IMR-90 (cell line): ENCODE measurements at regions not wholly inside any gene's neighbourhood (a gene's known extent, or its start where the extent isn't known, plus 50 kb on each side); places are given as distances from the start of the nearest gene placed in this dataset.

Source experiments
- ATAC-seq: fragments of 200-7000 bp; cut with Tn5 transposase; 2 replicates; pipeline ENCODE4 v1.9.1; 2020; ENCODE audit warnings: low read depth, mild to moderate bottlenecking, moderate library complexity
- BruUV-seq: library from RNA; stranded (reverse); fragments of 400-500 nt; replicated peaks from 2 replicates; lab custom pipeline; 2021; lab: Mats Ljungman, UMichigan
- CTCF ChIA-PET: fragments of 300-600 bp; formaldehyde crosslinking; extraction: SDS; loops from one replicate; lab custom pipeline; 2021; ENCODE audit warnings: antibody characterized with exemption; lab: Yijun Ruan, JAX
- POLR2A ChIA-PET: fragments of 300-600 bp; sonication (Branson Sonifier 250); formaldehyde crosslinking; loops from one replicate; lab custom pipeline; 2022; ENCODE audit warnings: antibody characterized with exemption; ENCODE audit not compliant: unreplicated experiment; lab: Charles Lee
- DNase-seq: peaks from one replicate; pipeline ENCODE4 v3.0.0; 2013
- H2AFZ ChIP-seq: replicated peaks from 2 replicates; pipeline ENCODE3; 2013; ENCODE audit warnings: low read length, mild to moderate bottlenecking; ENCODE audit not compliant: poor library complexity
- H2AK5ac ChIP-seq: 2 replicates; pipeline ENCODE4 v1.6.1; 2013; ENCODE audit warnings: low read depth, low read length, inconsistent platforms
- H2AK9ac ChIP-seq: replicated peaks from 2 replicates; pipeline ENCODE3; 2013; ENCODE audit warnings: mild to moderate bottlenecking, low read depth, low read length, moderate library complexity; ENCODE audit not compliant: poor library complexity
- H2BK120ac ChIP-seq: 2 replicates; pipeline ENCODE4 v1.6.1; 2013; ENCODE audit warnings: low read depth, low read length, inconsistent platforms
- H2BK15ac ChIP-seq: 3 replicates; pipeline ENCODE4 v1.6.1; 2013; ENCODE audit warnings: low read depth, low read length, inconsistent platforms
- H2BK20ac ChIP-seq: 2 replicates; pipeline ENCODE4 v1.6.1; 2013; ENCODE audit warnings: low read depth, mild to moderate bottlenecking, inconsistent platforms, low read length, moderate library complexity
- H2BK5ac ChIP-seq: 2 replicates; pipeline ENCODE4 v1.6.1; 2013; ENCODE audit warnings: mild to moderate bottlenecking, low read depth, low read length, inconsistent platforms; ENCODE audit not compliant: poor library complexity, severe bottlenecking
- H3K14ac ChIP-seq: replicated peaks from 2 replicates; pipeline ENCODE4 v1.6.1; 2013; ENCODE audit warnings: low read depth, low read length, inconsistent platforms
- H3K18ac ChIP-seq: 2 replicates; pipeline ENCODE4 v1.6.1; 2013; ENCODE audit warnings: low read depth, low read length, control low read depth
- H3K23ac ChIP-seq: 2 replicates; pipeline ENCODE4 v1.6.1; 2013; ENCODE audit warnings: low read depth, low read length, inconsistent platforms
- H3K27ac ChIP-seq: 2 replicates; pipeline ENCODE4 v1.5.1; 2013; ENCODE audit warnings: mild to moderate bottlenecking, control low read depth, low read length; ENCODE audit not compliant: insufficient read depth
- H3K27me3 ChIP-seq: 2 replicates; pipeline ENCODE4 v1.6.1; 2013; ENCODE audit warnings: low read length; ENCODE audit not compliant: control insufficient read depth, insufficient read depth
- H3K36me3 ChIP-seq: 2 replicates; pipeline ENCODE4 v1.6.1; 2013; ENCODE audit warnings: low read length, mixed read lengths; ENCODE audit not compliant: control insufficient read depth, insufficient read depth
- H3K4ac ChIP-seq: 2 replicates; pipeline ENCODE4 v1.6.1; 2013; ENCODE audit warnings: low read depth, low read length, inconsistent platforms
- H3K4me1 ChIP-seq: 2 replicates; pipeline ENCODE4 v1.6.1; 2013; ENCODE audit warnings: low read length, mixed read lengths; ENCODE audit not compliant: control insufficient read depth, insufficient read depth
- H3K4me2 ChIP-seq: 2 replicates; pipeline ENCODE4 v1.6.1; 2013; ENCODE audit warnings: low read depth, mild to moderate bottlenecking, control low read depth, low read length, moderate library complexity
- H3K4me3 ChIP-seq: 2 replicates; pipeline ENCODE4 v1.5.1; 2013; ENCODE audit warnings: low read depth, mild to moderate bottlenecking, control low read depth, low read length, moderate library complexity; ENCODE audit not compliant: insufficient read depth
- H3K56ac ChIP-seq: 2 replicates; pipeline ENCODE4 v1.6.1; 2013; ENCODE audit warnings: low read length, inconsistent platforms; ENCODE audit not compliant: insufficient read depth; ENCODE audit errors: extremely low read depth
- H3K79me1 ChIP-seq, 2 experiments: 2 replicates each; pipeline ENCODE4 v1.6.1; 2013; ENCODE audit warnings: low read length in 2 of 2, inconsistent platforms in 1 of 2, low read depth in 1 of 2
- H3K9ac ChIP-seq: 2 replicates; pipeline ENCODE4 v1.6.1; 2013; ENCODE audit warnings: low read depth, low read length, control low read depth
- H3K9me1 ChIP-seq: 2 replicates; pipeline ENCODE4 v1.6.1; 2013; ENCODE audit warnings: low read length, inconsistent platforms; ENCODE audit not compliant: insufficient read depth
- H3K9me3 ChIP-seq: 2 replicates; pipeline ENCODE4 v1.6.1; 2013; ENCODE audit warnings: low read length; ENCODE audit not compliant: control insufficient read depth, insufficient read depth
- H4K20me1 ChIP-seq: 2 replicates; pipeline ENCODE4 v1.6.1; 2013; ENCODE audit warnings: low read length, inconsistent platforms; ENCODE audit not compliant: insufficient read depth
- H4K5ac ChIP-seq: 2 replicates; pipeline ENCODE4 v1.6.1; 2013; ENCODE audit warnings: mild to moderate bottlenecking, low read depth, low read length, control low read depth
- H4K8ac ChIP-seq, 2 experiments: 2 replicates each; pipeline ENCODE4 v1.6.1; 2013; ENCODE audit warnings: low read depth in 2 of 2, low read length in 2 of 2, control low read depth in 1 of 2, inconsistent platforms in 1 of 2
- H4K91ac ChIP-seq: 2 replicates; pipeline ENCODE4 v1.6.1; 2013; ENCODE audit warnings: low read depth, low read length, inconsistent platforms; ENCODE audit not compliant: insufficient read depth
- BHLHE40 ChIP-seq: fragments of 150-350 bp; IDR thresholded peaks from 2 replicates; pipeline ENCODE4 v1.6.1; 2016; ENCODE audit warnings: mild to moderate bottlenecking, low read depth, low read length
- CEBPB ChIP-seq: IDR thresholded peaks from 2 replicates; pipeline ENCODE4 v1.6.1; 2012; ENCODE audit warnings: low read depth, low read length, improper control_type of control experiment
- CHD1 ChIP-seq: IDR thresholded peaks from 2 replicates; pipeline ENCODE4 v1.6.1; 2012; ENCODE audit warnings: low read depth, low read length, improper control_type of control experiment
- CTCF ChIP-seq: conservative IDR thresholded peaks from 2 replicates; pipeline ENCODE4 v1.5.1; 2012; ENCODE audit warnings: mild to moderate bottlenecking, low read depth, low read length, improper control_type of control experiment
- FOS ChIP-seq: fragments of 150-350 bp; IDR thresholded peaks from 2 replicates; pipeline ENCODE4 v1.6.1; 2016; ENCODE audit warnings: low read depth, low read length
- MAFK ChIP-seq: IDR thresholded peaks from 2 replicates; pipeline ENCODE4 v1.6.1; 2012; ENCODE audit warnings: low read depth, low read length, improper control_type of control experiment
- MAZ ChIP-seq: IDR thresholded peaks from 2 replicates; pipeline ENCODE4 v1.6.1; 2012; ENCODE audit warnings: low read depth, mild to moderate bottlenecking, low read length, improper control_type of control experiment, moderate library complexity, borderline replicate concordance
- MXI1 ChIP-seq: IDR thresholded peaks from 2 replicates; pipeline ENCODE4 v1.6.1; 2012; ENCODE audit warnings: low read depth, mild to moderate bottlenecking, low read length, moderate library complexity, borderline replicate concordance
- NFE2L2 ChIP-seq: fragments of 150-350 bp; IDR thresholded peaks from 2 replicates; pipeline ENCODE4 v1.6.1; 2016; ENCODE audit warnings: low read depth, mild to moderate bottlenecking, low read length
- POLR2A ChIP-seq: IDR thresholded peaks from 2 replicates; pipeline ENCODE4 v1.6.1; 2012; ENCODE audit warnings: mild to moderate bottlenecking, low read depth, low read length
- RAD21 ChIP-seq: IDR thresholded peaks from 2 replicates; pipeline ENCODE4 v1.6.1; 2012; ENCODE audit warnings: low read length, improper control_type of control experiment
- RCOR1 ChIP-seq: IDR thresholded peaks from 2 replicates; pipeline ENCODE4 v1.6.1; 2012; ENCODE audit warnings: mild to moderate bottlenecking, low read length, improper control_type of control experiment; ENCODE audit not compliant: insufficient replicate concordance
- RFX5 ChIP-seq: IDR thresholded peaks from 2 replicates; pipeline ENCODE4 v1.8.0; 2012; ENCODE audit warnings: low read depth, mild to moderate bottlenecking, low read length, moderate library complexity
- SMC3 ChIP-seq: fragments of 150-350 bp; IDR thresholded peaks from 2 replicates; pipeline ENCODE4 v1.6.1; 2016; ENCODE audit warnings: low read depth, mild to moderate bottlenecking, antibody characterized with exemption, low read length, moderate library complexity
- USF2 ChIP-seq: fragments of 150-350 bp; IDR thresholded peaks from 2 replicates; pipeline ENCODE4 v1.6.1; 2017; ENCODE audit warnings: mild to moderate bottlenecking, antibody characterized with exemption, low read length, low read depth
- WGBS, 2 experiments: methylation state at CpG; one replicate each; pipeline versions ENCODE4 v1.1.5 to v1.1.7; 2013; ENCODE audit warnings: missing lambda C conversion rate in 2 of 2; ENCODE audit not compliant: insufficient read length in 1 of 2; ENCODE audit errors: extremely low coverage in 2 of 2; 5-methylcytosine and 5-hydroxymethylcytosine counted together
- dilution Hi-C: fragments of 300-500 bp; cut with HindIII; formaldehyde crosslinking; loops from one replicate; pipeline ENCODE4 v1.14.3; 2018; ENCODE audit warnings: low sequenced_read_pairs; ENCODE audit not compliant: unreplicated experiment
- in situ Hi-C: fragments of 300-500 bp; cut with MboI; formaldehyde crosslinking; loops from 3 replicates; pipeline ENCODE4 v1.14.3; 2019; ENCODE audit warnings: low sequenced_read_pairs, inconsistent platforms, mixed read lengths
- intact Hi-C: fragments of 100-400 bp; cut with micrococcal nuclease; formaldehyde crosslinking; loops from 2 replicates; pipeline ENCODE4 v1.10.0; 2022
- TF ChIP-seq, protein P1 (sequence below): fragments of 150-350 bp; IDR thresholded peaks from 2 replicates; pipeline ENCODE4 v1.6.1; 2016; ENCODE audit warnings: low read depth, mild to moderate bottlenecking, low read length, moderate library complexity, borderline replicate concordance

- CTCF ChIA-PET, result interaction anchor here (0.6 kb wide), 1 partner anchor 507 kb away, joined by 3 read pairs; no protein-coding TSS in a partner anchor
These were observed 282.8 kb upstream of the FAR2 start for GRCh38 chr12:28866296-28866695.

More at GRCh38 chr12:28866296-28866695, 282.8 kb upstream of the FAR2 start:
- no peak overlapping the region for H3K4me3 ChIP-seq
- H3K18ac ChIP-seq, result no peak overlapping the region
- H2AK9ac ChIP-seq, result no peak overlapping the region
- no peak overlapping the region for H2AK5ac ChIP-seq
- no peak for ATAC-seq
- no peak overlapping the region for H4K8ac ChIP-seq
- H2BK120ac ChIP-seq, result no peak overlapping the region
- H3K79me1 ChIP-seq, result no peaks in the 10 kb centered on the region
- dilution Hi-C loops (no loop called here), in situ Hi-C loops (no loop called here), intact Hi-C loops (no loop called here)
- no peak overlapping the region for H2BK5ac ChIP-seq
- H3K4me2 ChIP-seq, result no peak overlapping the region
- no peak overlapping the region for H4K5ac ChIP-seq
- DNase-seq, result no peak
- no peak overlapping the region for H3K4ac ChIP-seq
- BruUV-seq, result no TSS peak
- no peak overlapping the region for H3K14ac ChIP-seq
- H3K9me3 ChIP-seq, result no peaks in the 10 kb centered on the region
- H3K27me3 ChIP-seq, result no peaks in the 10 kb centered on the region
- H3K36me3 ChIP-seq, result no peaks in the 10 kb centered on the region
- H2BK15ac ChIP-seq, result no peak overlapping the region
- peaks cover 2% of the 10 kb centered on the region; the same call in 1 of the 2 replicates for H3K4me1 ChIP-seq
- no peak overlapping the region for H3K23ac ChIP-seq
- no peak for TF ChIP-seq SMC3
- TF ChIP-seq MAZ, result no peak
- TF ChIP-seq POLR2A, result no peak
- no peak for TF ChIP-seq CTCF
- no peak for TF ChIP-seq BHLHE40
- TF ChIP-seq MAFK, result no peak
- TF ChIP-seq CHD1, result no peak
- no peak for TF ChIP-seq RAD21
- TF ChIP-seq RCOR1, result no peak
- no peak for TF ChIP-seq NFE2L2
- no peak for TF ChIP-seq RFX5
- no peak for TF ChIP-seq MXI1
- TF ChIP-seq FOS, result no peak
- TF ChIP-seq, protein P1, sequence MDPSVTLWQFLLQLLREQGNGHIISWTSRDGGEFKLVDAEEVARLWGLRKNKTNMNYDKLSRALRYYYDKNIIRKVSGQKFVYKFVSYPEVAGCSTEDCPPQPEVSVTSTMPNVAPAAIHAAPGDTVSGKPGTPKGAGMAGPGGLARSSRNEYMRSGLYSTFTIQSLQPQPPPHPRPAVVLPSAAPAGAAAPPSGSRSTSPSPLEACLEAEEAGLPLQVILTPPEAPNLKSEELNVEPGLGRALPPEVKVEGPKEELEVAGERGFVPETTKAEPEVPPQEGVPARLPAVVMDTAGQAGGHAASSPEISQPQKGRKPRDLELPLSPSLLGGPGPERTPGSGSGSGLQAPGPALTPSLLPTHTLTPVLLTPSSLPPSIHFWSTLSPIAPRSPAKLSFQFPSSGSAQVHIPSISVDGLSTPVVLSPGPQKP, result no peak
- no peak for TF ChIP-seq CEBPB
- TF ChIP-seq USF2, result no peak
- POLR2A ChIA-PET, result no interaction called here
- no peak overlapping the region for H2BK20ac ChIP-seq
- H3K9me1 ChIP-seq, result no peaks in the 10 kb centered on the region
- no CpG with 5 or more reads among the region's 3 CpGs for WGBS, 2 experiments
- H3K56ac ChIP-seq, result no peak overlapping the region
- no peak overlapping the region for H3K9ac ChIP-seq
- H4K20me1 ChIP-seq, result no peaks in the 10 kb centered on the region
- H2AFZ ChIP-seq, result no peak overlapping the region
- H4K91ac ChIP-seq, result no peak overlapping the region
- no peak overlapping the region for H3K27ac ChIP-seq
